ENCODE measurements at regions not wholly inside any gene's neighbourhood (a gene's known extent, or its start where the extent isn't known, plus 50 kb on each side); places are given as distances from the start of the nearest gene placed in this dataset.

GRCh38 chr1:164423136-164423535, 135.8 kb upstream of the PBX1 start:
- Histone ChIP-seq H3K36me3 (no peaks in the 10 kb centered on the region), H3K4me3 (no peak overlapping the region), H3K4me1 (no peaks in the 10 kb centered on the region), H3K9me3 (no peaks in the 10 kb centered on the region), H3K27ac (no peak overlapping the region), H3K27me3 (no peaks in the 10 kb centered on the region)
- no peak for DNase-seq
- TF ChIP-seq POLR2A (IDR thresholded peaks at IDR 0.05), result no peak
- no peak for TF ChIP-seq CTCF (IDR thresholded peaks at IDR 0.05)

- no peak for DNase-seq
Observed at GRCh38 chr1:164433141-164433817, 125.7 kb upstream of the PBX1 start.

GRCh38 chr1:164433818-164434170, 125.2 kb upstream of the PBX1 start:
- H3K27me3 ChIP-seq, result no peaks in the 10 kb centered on the region
- H3K4me3 ChIP-seq, result no peak overlapping the region
- H3K9me3 ChIP-seq, result no peaks in the 10 kb centered on the region

More at GRCh38 chr1:164433141-164433817, 125.7 kb upstream of the PBX1 start:
- Histone ChIP-seq H3K27me3 (no peaks in the 10 kb centered on the region), H3K4me1 (no peaks in the 10 kb centered on the region), H3K27ac (no peak overlapping the region), H3K36me3 (no peaks in the 10 kb centered on the region), H3K9me3 (no peaks in the 10 kb centered on the region), H3K4me3 (no peak overlapping the region)
- TF ChIP-seq CTCF (IDR thresholded peaks at IDR 0.05) (no peak), POLR2A (IDR thresholded peaks at IDR 0.05) (no peak)

GRCh38 chr1:164440232-164440631, 118.8 kb upstream of the PBX1 start:
- DNase-seq, result no peak
- H3K4me3 ChIP-seq, result no peak overlapping the region
- H3K27ac ChIP-seq, result no peak overlapping the region
- TF ChIP-seq CTCF (IDR thresholded peaks at IDR 0.05) (peak in 3 of 6 experiments; percentile 16 to 32 (median 31)), POLR2A (IDR thresholded peaks at IDR 0.05) (no peak)
- H3K27me3 ChIP-seq, result no peaks in the 10 kb centered on the region
- no peaks in the 10 kb centered on the region for H3K36me3 ChIP-seq
- no peaks in the 10 kb centered on the region for H3K9me3 ChIP-seq
- no peaks in the 10 kb centered on the region for H3K4me1 ChIP-seq

More at GRCh38 chr1:164433818-164434170, 125.2 kb upstream of the PBX1 start:
- Histone ChIP-seq H3K36me3 (no peaks in the 10 kb centered on the region), H3K4me1 (no peaks in the 10 kb centered on the region), H3K27ac (no peak overlapping the region)
- DNase-seq, result no peak
- no peak for TF ChIP-seq CTCF (IDR thresholded peaks at IDR 0.05)
- TF ChIP-seq POLR2A (IDR thresholded peaks at IDR 0.05), result no peak

GRCh38 chr1:164443166-164443565, 115.8 kb upstream of the PBX1 start:
- H3K27me3 ChIP-seq, result no peaks in the 10 kb centered on the region
- TF ChIP-seq POLR2A (IDR thresholded peaks at IDR 0.05) (no peak), CTCF (IDR thresholded peaks at IDR 0.05) (no peak)
- no peak overlapping the region for H3K4me3 ChIP-seq
- no peaks in the 10 kb centered on the region for H3K4me1 ChIP-seq
- no peak for DNase-seq
- no peaks in the 10 kb centered on the region for H3K36me3 ChIP-seq
- no peaks in the 10 kb centered on the region for H3K9me3 ChIP-seq
- H3K27ac ChIP-seq, result no peak overlapping the region

- H3K4me3 ChIP-seq, result no peak overlapping the region
- TF ChIP-seq POLR2A (IDR thresholded peaks at IDR 0.05) (no peak), CTCF (IDR thresholded peaks at IDR 0.05) (no peak)
- H3K27ac ChIP-seq, result no peak overlapping the region
- no peaks in the 10 kb centered on the region for H3K4me1 ChIP-seq
- no peaks in the 10 kb centered on the region for H3K27me3 ChIP-seq
- DNase-seq, result no peak
- no peaks in the 10 kb centered on the region for H3K36me3 ChIP-seq
- H3K9me3 ChIP-seq, result no peaks in the 10 kb centered on the region
Observed at GRCh38 chr1:164443836-164444235, 115.1 kb upstream of the PBX1 start.

All from Peyer's patch (tissue), 4 donors.